A549 (cell line): ENCODE measurements at regions not wholly inside any gene's neighbourhood (a gene's known extent, or its start where the extent isn't known, plus 50 kb on each side); places are given as distances from the start of the nearest gene placed in this dataset.

ENCODE experiments used
- ATAC-seq, 2 experiments: fragments of 200-7000 bp in 1 of 2; fragments of >200 bp in 1 of 2; cut with Nextera tagmentation in 1 of 2; cut with Tn5 transposase in 1 of 2; 3 replicates each; pipeline versions ENCODE4 v1.8.0 to v1.9.1; 2018 to 2020; ENCODE audit warnings: mild to moderate bottlenecking in 1 of 2, moderate library complexity in 1 of 2
- CTCF ChIA-PET: fragments of 300-600 bp; sonication (Branson Sonifier 250); formaldehyde crosslinking; extraction: SDS; loops from one replicate; lab custom pipeline; 2021; ENCODE audit warnings: antibody characterized with exemption, inconsistent platforms; lab: Yijun Ruan, JAX
- POLR2A ChIA-PET: fragments of 350-600 bp; formaldehyde crosslinking; extraction: SDS; loops from one replicate; lab custom pipeline; 2021; ENCODE audit warnings: antibody characterized with exemption, inconsistent platforms; lab: Yijun Ruan, JAX
- DNase-seq, 2 experiments: peaks; one replicate each; pipeline versions ENCODE4 v3.0.0 to v3.0.0-alpha.2; 2011 to 2016; ENCODE audit warnings: low read depth in 1 of 2, low spot score in 1 of 2
- FAIRE-seq: peaks from 2 replicates; lab custom pipeline; 2011; peaks lifted over from hg19 to GRCh38; lab: Jason Lieb, UNC
- H3K27ac ChIP-seq, 2 experiments: fragments of >200 bp; sonication (Bioruptor Twin); formaldehyde crosslinking; 3 replicates each; pipeline ENCODE4 v1.5.1; 2016 to 2017
- H3K4me1 ChIP-seq: fragments of >200 bp; sonication (Bioruptor Twin); formaldehyde crosslinking; 3 replicates; pipeline ENCODE4 v1.6.1; 2016
- H3K4me2 ChIP-seq: fragments of >200 bp; sonication (Bioruptor Twin); formaldehyde crosslinking; 3 replicates; pipeline ENCODE4 v1.6.1; 2016
- H3K4me3 ChIP-seq: fragments of >200 bp; sonication (Bioruptor Twin); formaldehyde crosslinking; 3 replicates; pipeline ENCODE4 v1.5.1; 2016
- H3K9me3 ChIP-seq: fragments of >200 bp; sonication (Bioruptor Twin); formaldehyde crosslinking; 3 replicates; pipeline ENCODE4 v1.6.1; 2016
- ATOH8 ChIP-seq: fragments of 250-450 bp; sonication (Bioruptor Pico); IDR thresholded peaks from 2 replicates; pipeline ENCODE4 v1.5.0; 2020; ENCODE audit warnings: low read depth, mild to moderate bottlenecking, moderate library complexity
- E2F6 ChIP-seq: IDR thresholded peaks from 2 replicates; pipeline ENCODE4 v1.6.1; 2012; ENCODE audit warnings: low read depth, borderline replicate concordance
- EHMT2 ChIP-seq: fragments of 200-600 bp; sonication (generic); IDR thresholded peaks from 2 replicates; pipeline ENCODE4 v1.6.1; 2016; ENCODE audit warnings: antibody characterized with exemption, low read depth, mild to moderate bottlenecking, moderate library complexity
- ELK1 ChIP-seq: fragments of 150-350 bp; IDR thresholded peaks from 2 replicates; pipeline ENCODE4 v1.6.1; 2014; ENCODE audit warnings: low read depth, mild to moderate bottlenecking, low read length
- EP300 ChIP-seq, 2 experiments: fragments of >200 bp; sonication (Bioruptor Twin); formaldehyde crosslinking; IDR thresholded peaks; 2 replicates in 1 of 2; 3 replicates in 1 of 2; pipeline ENCODE4 v1.6.1; 2016 to 2017
- ESRRA ChIP-seq: fragments of 150-350 bp; IDR thresholded peaks from 2 replicates; pipeline ENCODE4 v1.6.1; 2014; ENCODE audit warnings: mild to moderate bottlenecking, low read length, borderline replicate concordance
- FOXS1 ChIP-seq: fragments of 250-450 bp; sonication (Bioruptor Pico); IDR thresholded peaks from 2 replicates; pipeline ENCODE4 v1.5.0; 2020; ENCODE audit warnings: mild to moderate bottlenecking, moderate library complexity
- HES2 ChIP-seq: fragments of >200 bp; sonication (Bioruptor Twin); formaldehyde crosslinking; IDR thresholded peaks from 2 replicates; pipeline ENCODE4 v1.6.1; 2016
- HEYL ChIP-seq: fragments of 250-450 bp; sonication (Bioruptor Pico); IDR thresholded peaks from 2 replicates; pipeline ENCODE4 v1.8.0; 2021; ENCODE audit warnings: mild to moderate bottlenecking, moderate library complexity
- HMGXB4 ChIP-seq: fragments of 250-450 bp; sonication (Bioruptor Pico); IDR thresholded peaks from 2 replicates; pipeline ENCODE4 v1.5.0; 2021; ENCODE audit warnings: mild to moderate bottlenecking, moderate library complexity, borderline replicate concordance
- HOXB5 ChIP-seq: fragments of 250-450 bp; sonication (Bioruptor Pico); IDR thresholded peaks from 2 replicates; pipeline ENCODE4 v1.5.0; 2020; ENCODE audit warnings: mild to moderate bottlenecking, moderate library complexity
- JUN ChIP-seq, 2 experiments: fragments of >200 bp; sonication (Bioruptor Twin); formaldehyde crosslinking; IDR thresholded peaks; 2 replicates in 1 of 2; 3 replicates in 1 of 2; pipeline ENCODE4 v1.6.1; 2016 to 2017
- KDM1A ChIP-seq: fragments of 200-600 bp; sonication (generic); IDR thresholded peaks from 2 replicates; pipeline ENCODE4 v1.6.1; 2016; ENCODE audit warnings: low read depth, mild to moderate bottlenecking
- KDM5A ChIP-seq: fragments of 200-600 bp; sonication (generic); IDR thresholded peaks from 2 replicates; pipeline ENCODE4 v1.6.1; 2016; ENCODE audit warnings: antibody characterized with exemption, mild to moderate bottlenecking
- MAX ChIP-seq: IDR thresholded peaks from 2 replicates; pipeline ENCODE4 v1.6.1; 2012
- MAZ ChIP-seq: fragments of 150-350 bp; IDR thresholded peaks from 2 replicates; pipeline ENCODE4 v1.6.1; 2014; ENCODE audit warnings: antibody characterized with exemption, low read depth, low read length, borderline replicate concordance
- MYC ChIP-seq: IDR thresholded peaks from 2 replicates; pipeline ENCODE4 v1.6.1; 2012; ENCODE audit warnings: mild to moderate bottlenecking, inconsistent platforms, low read length, improper control_type of control experiment, borderline replicate concordance
- PBX3 ChIP-seq: IDR thresholded peaks from 2 replicates; pipeline ENCODE4 v1.6.1; 2012
- POLR2A ChIP-seq: IDR thresholded peaks from 2 replicates; pipeline ENCODE4 v1.6.1; 2012; ENCODE audit warnings: mild to moderate bottlenecking, low read length
- RAD21 ChIP-seq, 2 experiments: fragments of >200 bp in 1 of 2; sonication (Bioruptor Twin) in 1 of 2; formaldehyde crosslinking in 1 of 2; IDR thresholded peaks in 1 of 2; conservative IDR thresholded peaks in 1 of 2; 2 replicates in 1 of 2; 3 replicates in 1 of 2; pipeline ENCODE4 v1.6.1; 2012 to 2018; ENCODE audit warnings: inconsistent platforms in 1 of 2
- RARB ChIP-seq: fragments of 250-450 bp; sonication (Bioruptor Pico); IDR thresholded peaks from 2 replicates; pipeline ENCODE4 v1.8.0; 2021; ENCODE audit warnings: mild to moderate bottlenecking, moderate library complexity
- RCOR1 ChIP-seq: fragments of 150-350 bp; IDR thresholded peaks from 2 replicates; pipeline ENCODE4 v1.6.1; 2014; ENCODE audit warnings: antibody characterized with exemption, low read length, low read depth
- RFX5 ChIP-seq: fragments of 450-650 bp; IDR thresholded peaks from 2 replicates; pipeline ENCODE4 v1.7.1; 2014; ENCODE audit warnings: antibody characterized with exemption, mild to moderate bottlenecking, moderate library complexity
- RNF2 ChIP-seq: fragments of 200-600 bp; sonication (generic); IDR thresholded peaks from 2 replicates; pipeline ENCODE4 v1.6.1; 2016; ENCODE audit warnings: low read depth, mild to moderate bottlenecking, antibody characterized with exemption, moderate library complexity, borderline replicate concordance
- SMC3 ChIP-seq: fragments of >200 bp; sonication (Bioruptor Twin); formaldehyde crosslinking; IDR thresholded peaks from 3 replicates; pipeline ENCODE4 v1.6.1; 2018; ENCODE audit warnings: inconsistent platforms
- SREBF2 ChIP-seq: fragments of 450-650 bp; IDR thresholded peaks from 2 replicates; pipeline ENCODE4 v1.6.1; 2014; ENCODE audit warnings: mild to moderate bottlenecking, moderate library complexity
- ZFP36 ChIP-seq: fragments of 450-650 bp; IDR thresholded peaks from 2 replicates; pipeline ENCODE4 v1.6.1; 2014; ENCODE audit warnings: borderline replicate concordance; ENCODE audit not compliant: partially characterized antibody
- ZNF302 ChIP-seq: fragments of 250-450 bp; sonication (Bioruptor Pico); IDR thresholded peaks from 2 replicates; pipeline ENCODE4 v1.9.0; 2021; ENCODE audit warnings: inconsistent platforms, mild to moderate bottlenecking, moderate library complexity
- WGBS: methylation state at CpG from one replicate; pipeline ENCODE4 v1.1.6; 2017; ENCODE audit errors: missing lambda C conversion rate; 5-methylcytosine and 5-hydroxymethylcytosine counted together

- CTCF ChIA-PET = no interaction called here
- POLR2A ChIA-PET = no interaction called here
- FAIRE-seq (no peak), DNase-seq (no peak), ATAC-seq (no peak)
- H3K27ac ChIP-seq = no peak overlapping the region
- no peak overlapping the region for H3K4me3 ChIP-seq
- no peak overlapping the region for H3K4me2 ChIP-seq
- TF ChIP-seq RCOR1 (no peak), ESRRA (no peak), SMC3 (no peak), ATOH8 (CRISPR knock-in tag) (no peak), ELK1 (no peak), HES2 (no peak), RAD21 (conservative IDR thresholded peaks at IDR 0.05 in 1 of 2, IDR thresholded peaks at IDR 0.05 in 1 of 2) (no peak), EP300 (IDR thresholded peaks at IDR 0.05) (no peak), MYC (no peak), ZFP36 (no peak), E2F6 (no peak), JUN (IDR thresholded peaks at IDR 0.05) (no peak)
- no peaks in the 10 kb centered on the region for H3K9me3 ChIP-seq
- no peaks in the 10 kb centered on the region for H3K4me1 ChIP-seq
Measured at GRCh38 chr4:98711526-98711925, 53.1 kb upstream of the TSPAN5 start.

- ATAC-seq (no peak), FAIRE-seq (no peak), DNase-seq (no peak)
- Histone ChIP-seq H3K27ac (no peak overlapping the region), H3K9me3 (no peaks in the 10 kb centered on the region), H3K4me2 (peak overlapping the region; percentile 19; the same call in 1 of the 3 replicates), H3K4me3 (no peak overlapping the region), H3K4me1 (no peaks in the 10 kb centered on the region)
- WGBS = 31% methylated on average over 4 of the region's 4 CpGs
- ChIA-PET POLR2A (no interaction called here), CTCF (no interaction called here)
- no peak for TF ChIP-seq RNF2
- TF ChIP-seq FOXS1 = no peak
- no peak for TF ChIP-seq MAZ
- TF ChIP-seq PBX3 = no peak
- no peak for TF ChIP-seq MAX
- no peak for TF ChIP-seq POLR2A
- no peak for TF ChIP-seq KDM5A
- no peak for TF ChIP-seq HOXB5
- TF ChIP-seq SMC3 = no peak
- TF ChIP-seq RFX5 = no peak
- TF ChIP-seq HEYL (CRISPR knock-in tag) = no peak
- TF ChIP-seq RARB (CRISPR knock-in tag) = no peak
- no peak for TF ChIP-seq HMGXB4
- no peak for TF ChIP-seq EHMT2
- no peak for TF ChIP-seq MYC
- no peak for TF ChIP-seq SREBF2
- no peak for TF ChIP-seq KDM1A
- no peak for TF ChIP-seq ZNF302 (CRISPR knock-in tag)
Measured at GRCh38 chr4:98710831-98711230, 52.4 kb upstream of the TSPAN5 start.
